ENCODE measurements at regions not wholly inside any gene's neighbourhood (a gene's known extent, or its start where the extent isn't known, plus 50 kb on each side); places are given as distances from the start of the nearest gene placed in this dataset.

DNA sequence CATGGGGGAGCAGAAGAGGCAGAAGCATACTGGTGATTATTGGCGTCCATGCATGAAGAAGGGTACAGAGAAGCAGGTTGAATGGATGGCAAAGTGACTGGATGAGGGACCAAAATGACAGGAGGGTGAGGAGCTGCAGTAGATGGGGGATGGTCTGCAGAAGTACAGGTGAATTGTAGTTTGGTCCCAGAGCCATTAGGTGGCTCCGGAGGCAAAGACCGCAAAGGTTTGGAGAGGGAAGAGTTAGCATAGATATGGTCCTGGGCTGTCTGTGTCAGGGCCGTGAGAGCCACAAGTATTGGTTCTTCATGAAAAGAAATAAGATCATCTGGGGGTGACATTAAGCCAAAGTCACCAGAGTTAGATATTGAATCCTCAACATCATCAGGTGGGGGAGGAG is 59.0 kb upstream of the ZNF726 start:
- DNase-seq (ENCODE audit: low spot score) = no peak

DNA sequence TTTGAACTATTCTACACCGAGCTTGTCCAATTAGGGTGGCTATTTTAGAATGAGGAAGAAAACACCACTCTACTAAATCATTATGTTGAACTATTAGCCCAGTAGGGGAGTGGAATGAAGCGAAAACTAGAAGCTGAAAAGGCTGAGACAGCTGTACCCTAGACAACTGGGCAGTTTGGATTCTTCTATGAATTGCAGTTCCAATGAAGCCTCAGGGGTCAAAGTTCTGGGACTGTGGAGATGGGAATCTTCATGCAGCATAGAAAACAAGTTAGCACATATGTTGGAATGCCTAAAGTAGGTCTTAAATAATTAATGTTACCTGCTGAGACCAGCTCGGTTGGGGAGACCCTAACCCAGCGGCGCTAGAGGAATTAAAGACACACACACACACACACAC is 62.7 kb upstream of the ZNF726 start:
- no peak for DNase-seq (ENCODE audit: low spot score)

DNA sequence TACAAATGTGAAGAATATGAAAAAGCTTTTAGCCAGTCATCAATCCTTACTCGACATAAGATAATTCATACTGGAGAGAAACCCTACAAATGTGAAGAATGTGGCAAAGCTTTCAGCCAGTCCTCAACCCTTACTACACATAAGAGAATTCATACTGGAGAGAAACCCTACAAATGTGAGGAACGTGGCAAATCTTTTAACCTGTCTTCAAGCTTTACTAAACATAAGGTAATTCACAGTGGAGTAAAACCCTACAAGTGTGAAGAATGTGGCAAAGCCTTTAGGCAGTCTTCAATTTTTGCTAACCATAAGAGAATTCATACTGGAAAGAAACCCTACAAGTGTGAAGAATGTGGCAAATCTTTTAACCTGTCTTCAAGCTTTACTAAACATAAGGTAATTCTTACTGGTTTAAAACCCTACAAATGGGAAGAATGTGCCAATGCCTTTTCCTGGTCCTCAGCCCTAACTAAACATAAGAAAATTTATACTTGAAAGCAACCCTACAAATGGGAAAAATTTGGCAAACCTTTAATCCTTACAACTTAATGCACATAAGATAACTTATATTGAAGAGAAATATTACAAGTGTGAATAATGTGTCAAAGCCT is 74.1 kb upstream of the ZNF681 start:
- DNase-seq (ENCODE audit: low spot score) = no peak

DNA sequence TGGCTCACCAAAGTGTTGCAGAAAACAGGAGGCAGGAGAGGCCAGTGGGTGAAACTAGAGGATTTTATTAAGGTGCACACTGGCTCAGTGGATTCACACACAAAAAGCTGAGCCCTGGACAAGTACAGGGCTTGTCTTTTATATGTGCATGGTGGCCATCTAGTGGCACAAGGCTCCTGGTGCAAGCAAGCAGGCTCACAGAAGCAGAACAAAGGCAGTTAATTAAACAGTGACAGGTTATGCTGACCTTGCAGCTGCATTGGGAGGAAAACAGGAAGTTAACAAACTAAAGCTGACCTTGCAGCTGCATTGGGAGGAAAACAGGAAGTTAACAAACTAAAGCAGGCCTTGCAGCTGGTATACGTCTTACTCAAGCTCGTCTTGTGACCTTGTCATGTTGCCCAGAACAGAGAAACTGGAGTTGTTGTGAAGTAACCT is 65.3 kb upstream of the ZNF681 start:
- DNase-seq (ENCODE audit: low spot score) = no peak

DNA sequence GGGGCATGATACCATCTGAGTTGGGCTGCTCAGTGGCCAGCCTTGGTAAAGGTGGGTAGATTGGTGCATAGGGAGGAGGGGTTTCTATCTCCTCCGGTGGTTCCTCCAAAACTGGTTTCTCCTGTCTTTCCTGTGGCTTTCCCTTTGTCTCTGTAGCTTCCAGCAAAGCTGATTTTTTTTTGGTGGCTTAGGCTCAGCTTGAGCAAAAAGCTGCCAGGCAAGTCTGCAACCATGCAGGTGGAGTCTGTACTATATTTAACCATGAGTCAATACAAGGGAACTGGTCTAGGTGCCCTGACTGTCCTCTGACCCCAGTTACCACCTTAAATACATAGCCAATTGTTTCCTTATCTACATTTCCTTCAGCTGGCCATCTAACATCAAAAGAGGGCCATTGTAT is 64.0 kb upstream of the ZNF681 start:
- no peak for DNase-seq (ENCODE audit: low spot score)

DNA sequence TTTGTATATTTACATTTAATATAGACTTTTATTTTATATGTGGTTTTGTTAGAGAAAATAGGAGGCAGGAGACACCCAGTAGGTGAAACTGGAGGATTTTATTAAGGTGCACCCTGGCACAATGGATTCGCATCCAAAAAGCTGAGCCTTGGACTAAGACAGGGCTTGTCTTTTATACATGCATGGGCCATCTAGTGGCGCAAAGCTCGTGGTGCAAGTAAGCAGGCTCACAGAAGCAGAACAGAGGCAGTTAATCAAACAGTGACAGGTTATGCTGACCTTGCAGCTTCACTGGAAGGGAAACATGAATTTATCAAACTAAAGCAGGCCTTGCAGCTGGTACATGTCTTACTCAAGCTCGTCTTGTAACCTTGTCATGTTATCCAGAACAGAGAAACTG is 58.8 kb upstream of the ZNF681 start:
- DNase-seq (ENCODE audit: low spot score) = peak; percentile 28

DNA sequence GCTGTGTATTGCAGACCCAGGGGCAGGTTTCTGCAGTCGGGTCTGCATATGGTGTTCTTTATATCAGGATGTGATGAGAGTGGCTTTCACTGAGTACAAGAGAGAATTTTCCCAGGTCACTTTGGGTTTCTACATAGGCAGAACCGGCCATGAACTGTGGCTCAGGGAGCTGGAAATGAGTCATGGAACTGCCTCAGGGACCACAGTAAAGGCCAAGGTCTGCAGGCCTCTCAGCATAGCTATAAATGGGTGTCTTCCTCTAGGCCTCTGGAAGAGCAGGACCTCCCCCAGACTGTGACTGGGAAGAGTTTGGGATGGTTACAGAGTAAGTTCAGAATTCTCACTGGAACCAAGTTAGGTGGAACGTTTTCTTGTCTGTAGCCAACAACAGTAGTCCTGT is 51.8 kb upstream of the ZNF681 start:
- no peak for DNase-seq (ENCODE audit: low spot score)

All from pons (tissue), 1 donor.